GM19455 (cell line): ENCODE measurements at regions not wholly inside any gene's neighbourhood (a gene's known extent, or its start where the extent isn't known, plus 50 kb on each side); places are given as distances from the start of the nearest gene placed in this dataset.

Experiments
- ATAC-seq: cut with Tn5 transposase; IDR thresholded peaks from one replicate; pipeline ENCODE4 v1.9.1; 2021; ENCODE audit not compliant: unreplicated experiment

GRCh38 chr9:89744730-89745129 is 139.9 kb downstream of the GADD45G start:
- no peak for ATAC-seq

- no peak for ATAC-seq
Observed at GRCh38 chr9:89745601-89746376, 141.0 kb downstream of the GADD45G start.

GRCh38 chr9:89746385-89747116 is 141.7 kb downstream of the GADD45G start:
- ATAC-seq: no peak

- no peak for ATAC-seq
Observed at GRCh38 chr9:89747596-89747995, 142.8 kb downstream of the GADD45G start.

GRCh38 chr9:89748021-89748670 is 143.3 kb downstream of the GADD45G start:
- no peak for ATAC-seq

GRCh38 chr9:89748831-89749499 is 144.2 kb downstream of the GADD45G start:
- ATAC-seq: no peak

GRCh38 chr9:89749500-89750116 is 144.8 kb downstream of the GADD45G start:
- ATAC-seq: no peak

- ATAC-seq: no peak
Observed at GRCh38 chr9:89750117-89750791, 145.4 kb downstream of the GADD45G start.

GRCh38 chr9:89751079-89751825 is 146.4 kb downstream of the GADD45G start:
- ATAC-seq: no peak

- no peak for ATAC-seq
Observed at GRCh38 chr9:89752154-89752553, 147.3 kb downstream of the GADD45G start.

GRCh38 chr9:89753472-89754055 is 148.8 kb downstream of the GADD45G start:
- ATAC-seq: no peak

GRCh38 chr9:89754193-89754592 is 149.4 kb downstream of the GADD45G start:
- no peak for ATAC-seq

GRCh38 chr9:89755821-89756220 is 151.0 kb downstream of the GADD45G start:
- ATAC-seq: no peak

- ATAC-seq: no peak
Observed at GRCh38 chr9:89756891-89757537, 152.2 kb downstream of the GADD45G start.

- ATAC-seq: no peak
Observed at GRCh38 chr9:89757776-89758528, 153.1 kb downstream of the GADD45G start.

GRCh38 chr9:89759572-89759971 is 154.8 kb downstream of the GADD45G start:
- no peak for ATAC-seq

- ATAC-seq: no peak
Observed at GRCh38 chr9:89760123-89760522, 155.3 kb downstream of the GADD45G start.

GRCh38 chr9:89764217-89764616 is 159.4 kb downstream of the GADD45G start:
- no peak for ATAC-seq
